MM.1S (cell line): ENCODE measurements at regions not wholly inside any gene's neighbourhood (a gene's known extent, or its start where the extent isn't known, plus 50 kb on each side); places are given as distances from the start of the nearest gene placed in this dataset.
"Not testable (repeated sequence)": the region's sequence is repeated elsewhere in the genome, so short reads cannot be mapped to it uniquely, and the experiment has no call there.

Experiments used
- DNase-seq: peaks from one replicate; pipeline ENCODE4 v3.0.0-alpha.2; 2015
- H2AFZ ChIP-seq: fragments of 300-600 bp; sonication (generic); 2 replicates; pipeline ENCODE4 v1.6.0; 2016; ENCODE audit warnings: antibody characterized with exemption, low read length
- H3F3A ChIP-seq: fragments of 300-600 bp; sonication (generic); 2 replicates; pipeline ENCODE4 v1.6.1; 2016; ENCODE audit warnings: mild to moderate bottlenecking, antibody characterized with exemption, low read length, moderate library complexity, mixed read lengths; ENCODE audit not compliant: insufficient read depth
- H3K27ac ChIP-seq: fragments of 300-600 bp; sonication (generic); 2 replicates; pipeline ENCODE4 v1.5.1; 2016; ENCODE audit warnings: mild to moderate bottlenecking, low read length
- H3K27me3 ChIP-seq: fragments of 300-600 bp; sonication (generic); replicated peaks from 2 replicates; pipeline ENCODE4 v1.6.0; 2016; ENCODE audit warnings: low read length; ENCODE audit not compliant: insufficient read depth
- H3K36me3 ChIP-seq: fragments of 300-600 bp; sonication (generic); replicated peaks from 2 replicates; pipeline ENCODE4 v1.6.1; 2016; ENCODE audit warnings: mild to moderate bottlenecking, low read length, mixed read lengths; ENCODE audit not compliant: insufficient read depth
- H3K4me1 ChIP-seq: fragments of 300-600 bp; sonication (generic); 2 replicates; pipeline ENCODE4 v1.6.1; 2016; ENCODE audit warnings: low read length, mixed read lengths
- H3K4me2 ChIP-seq: fragments of 300-600 bp; sonication (generic); 2 replicates; pipeline ENCODE4 v1.6.0; 2016; ENCODE audit warnings: low read depth, low read length
- H3K4me3 ChIP-seq: fragments of 300-600 bp; sonication (generic); 2 replicates; pipeline ENCODE4 v1.5.1; 2016; ENCODE audit warnings: low read length, mixed read lengths
- H3K79me2 ChIP-seq: fragments of 300-600 bp; sonication (generic); 2 replicates; pipeline ENCODE4 v1.6.1; 2016; ENCODE audit warnings: mixed run types, low read length, mixed read lengths
- H3K9ac ChIP-seq: fragments of 300-600 bp; sonication (generic); 2 replicates; pipeline ENCODE4 v1.6.1; 2016; ENCODE audit warnings: low read length, mixed read lengths
- H3K9me2 ChIP-seq: fragments of 300-600 bp; sonication (generic); replicated peaks from 2 replicates; pipeline ENCODE4 v1.6.1; 2016; ENCODE audit warnings: mild to moderate bottlenecking, low read length, mixed read lengths; ENCODE audit not compliant: insufficient read depth
- H3K9me3 ChIP-seq: fragments of 300-600 bp; sonication (generic); replicated peaks from 2 replicates; pipeline ENCODE4 v1.6.1; 2016; ENCODE audit warnings: mild to moderate bottlenecking, low read length, mixed read lengths; ENCODE audit not compliant: insufficient read depth
- H4K20me1 ChIP-seq: fragments of 300-600 bp; sonication (generic); 2 replicates; pipeline ENCODE4 v1.6.1; 2016; ENCODE audit warnings: mild to moderate bottlenecking, low read length, moderate library complexity, mixed read lengths; ENCODE audit not compliant: insufficient read depth
- EZH2 ChIP-seq: fragments of 300-600 bp; sonication (generic); optimal IDR thresholded peaks from 2 replicates; pipeline ENCODE3; 2017; ENCODE audit warnings: low read depth, mild to moderate bottlenecking, antibody characterized with exemption, low read length, mixed read lengths
- EZH2phosphoT487 ChIP-seq: fragments of 300-600 bp; sonication (generic); IDR thresholded peaks from 2 replicates; pipeline ENCODE4 v1.6.1; 2018; ENCODE audit warnings: antibody characterized with exemption, low read length
- TF ChIP-seq, protein P1 (sequence below): fragments of 300-600 bp; sonication (generic); IDR thresholded peaks from 2 replicates; pipeline ENCODE4 v1.5.1; 2016; ENCODE audit warnings: antibody characterized with exemption, low read length, mixed read lengths

DNA sequence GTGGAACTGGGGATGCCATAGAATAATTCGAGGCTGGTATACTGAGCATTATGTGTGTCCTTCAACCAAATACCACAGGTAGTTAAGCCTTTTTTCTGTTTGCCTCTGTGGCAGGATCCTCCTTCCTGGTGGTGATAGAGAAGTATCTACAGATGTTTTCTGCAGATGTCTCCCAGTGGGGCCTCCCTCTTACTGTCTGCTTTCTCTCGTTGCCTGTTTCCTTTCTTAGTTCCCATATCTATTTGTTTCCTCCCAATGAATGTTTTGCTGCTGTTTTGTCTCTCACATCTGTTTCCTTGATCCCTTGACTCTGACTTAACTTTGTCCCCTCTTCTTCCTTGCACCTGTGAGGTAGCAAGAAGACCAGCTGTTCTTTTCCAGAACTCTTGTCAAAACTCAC lies 130.9 kb upstream of the NUDT12 start:
- Histone ChIP-seq H3K9me2 (no peaks in the 10 kb centered on the region), H3K9me3 (no peaks in the 10 kb centered on the region), H3K4me1 (no peaks in the 10 kb centered on the region), H3K79me2 (no peaks in the 10 kb centered on the region), H2AFZ (no peak overlapping the region), H3F3A (no peaks in the 10 kb centered on the region), H3K4me2 (no peak overlapping the region), H3K4me3 (no peak overlapping the region), H3K27ac (no peak overlapping the region), H3K27me3 (no peaks in the 10 kb centered on the region), H3K36me3 (no peaks in the 10 kb centered on the region), H3K9ac (no peak overlapping the region), H4K20me1 (no peaks in the 10 kb centered on the region)
- TF ChIP-seq EZH2phosphoT487 = no peak
- TF ChIP-seq, protein P1, sequence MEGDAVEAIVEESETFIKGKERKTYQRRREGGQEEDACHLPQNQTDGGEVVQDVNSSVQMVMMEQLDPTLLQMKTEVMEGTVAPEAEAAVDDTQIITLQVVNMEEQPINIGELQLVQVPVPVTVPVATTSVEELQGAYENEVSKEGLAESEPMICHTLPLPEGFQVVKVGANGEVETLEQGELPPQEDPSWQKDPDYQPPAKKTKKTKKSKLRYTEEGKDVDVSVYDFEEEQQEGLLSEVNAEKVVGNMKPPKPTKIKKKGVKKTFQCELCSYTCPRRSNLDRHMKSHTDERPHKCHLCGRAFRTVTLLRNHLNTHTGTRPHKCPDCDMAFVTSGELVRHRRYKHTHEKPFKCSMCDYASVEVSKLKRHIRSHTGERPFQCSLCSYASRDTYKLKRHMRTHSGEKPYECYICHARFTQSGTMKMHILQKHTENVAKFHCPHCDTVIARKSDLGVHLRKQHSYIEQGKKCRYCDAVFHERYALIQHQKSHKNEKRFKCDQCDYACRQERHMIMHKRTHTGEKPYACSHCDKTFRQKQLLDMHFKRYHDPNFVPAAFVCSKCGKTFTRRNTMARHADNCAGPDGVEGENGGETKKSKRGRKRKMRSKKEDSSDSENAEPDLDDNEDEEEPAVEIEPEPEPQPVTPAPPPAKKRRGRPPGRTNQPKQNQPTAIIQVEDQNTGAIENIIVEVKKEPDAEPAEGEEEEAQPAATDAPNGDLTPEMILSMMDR = no peak
- TF ChIP-seq EZH2 = no peak
- no peak for DNase-seq

DNA sequence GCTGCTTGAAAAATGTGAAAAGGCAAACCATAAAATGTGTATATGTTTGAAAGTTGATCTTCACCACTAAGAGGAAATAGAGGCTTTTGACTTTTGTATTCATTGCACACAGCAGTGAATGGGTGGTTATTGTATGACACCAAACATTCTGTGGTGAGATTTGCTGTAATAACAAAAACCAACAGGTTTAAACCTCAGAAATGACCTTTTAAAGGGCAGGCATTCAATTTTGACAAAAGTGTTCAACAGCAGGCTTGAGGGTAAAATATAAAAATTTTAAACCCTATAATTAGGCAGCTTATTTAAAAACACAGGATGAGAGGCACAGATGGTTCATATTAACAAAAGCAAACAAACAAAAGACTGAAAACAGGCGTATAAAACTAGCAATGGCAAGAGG lies 128.1 kb upstream of the NUDT12 start:
- H3K4me2 ChIP-seq = no peak overlapping the region
- no peak overlapping the region for H2AFZ ChIP-seq
- no peak overlapping the region for H3K9ac ChIP-seq
- no peaks in the 10 kb centered on the region for H3K36me3 ChIP-seq
- H3K4me3 ChIP-seq = no peak overlapping the region
- no peaks in the 10 kb centered on the region for H3K9me3 ChIP-seq
- H3K9me2 ChIP-seq = no peaks in the 10 kb centered on the region
- no peak overlapping the region for H3K27ac ChIP-seq
- no peaks in the 10 kb centered on the region for H4K20me1 ChIP-seq
- no peaks in the 10 kb centered on the region for H3K79me2 ChIP-seq
- no peaks in the 10 kb centered on the region for H3K4me1 ChIP-seq
- H3F3A ChIP-seq = no peaks in the 10 kb centered on the region
- DNase-seq = no peak
- no peaks in the 10 kb centered on the region for H3K27me3 ChIP-seq
- TF ChIP-seq EZH2 (no peak), EZH2phosphoT487 (no peak)
- TF ChIP-seq, protein P1 = no peak

- no peaks in the 10 kb centered on the region for H3K9me2 ChIP-seq
- no peak for DNase-seq
- no peaks in the 10 kb centered on the region for H3K27me3 ChIP-seq
- no peak overlapping the region for H3K4me3 ChIP-seq
- H3K4me2 ChIP-seq = no peak overlapping the region
- H3F3A ChIP-seq = no peaks in the 10 kb centered on the region
- TF ChIP-seq, protein P1 = no peak
- TF ChIP-seq EZH2phosphoT487 = no peak
- TF ChIP-seq EZH2 = no peak
- H3K36me3 ChIP-seq = no peaks in the 10 kb centered on the region
- no peak overlapping the region for H3K27ac ChIP-seq
- H3K79me2 ChIP-seq = no peaks in the 10 kb centered on the region
- H4K20me1 ChIP-seq = no peaks in the 10 kb centered on the region
- no peaks in the 10 kb centered on the region for H3K4me1 ChIP-seq
- no peak overlapping the region for H2AFZ ChIP-seq
- H3K9ac ChIP-seq = no peak overlapping the region
- H3K9me3 ChIP-seq = no peaks in the 10 kb centered on the region
These were observed 117.3 kb upstream of the NUDT12 start for GRCh38 chr5:103679873-103680272.

GRCh38 chr5:103676198-103676597 lies 113.6 kb upstream of the NUDT12 start:
- not testable (repeated sequence) for H3K9ac ChIP-seq, H3K27ac ChIP-seq, H3K9me3 ChIP-seq, H3K36me3 ChIP-seq, H3K4me2 ChIP-seq, H3K9me2 ChIP-seq, H4K20me1 ChIP-seq, DNase-seq, H3F3A ChIP-seq, H3K27me3 ChIP-seq, H3K79me2 ChIP-seq, H3K4me1 ChIP-seq, H2AFZ ChIP-seq, H3K4me3 ChIP-seq
